ENCODE measurements at regions not wholly inside any gene's neighbourhood (a gene's known extent, or its start where the extent isn't known, plus 50 kb on each side); places are given as distances from the start of the nearest gene placed in this dataset.

- no peak for TF ChIP-seq EZH2 (IDR thresholded peaks at IDR 0.05; ENCODE audit: borderline replicate concordance, insufficient read depth, low read depth, low read length, poor library complexity, severe bottlenecking)
- TF ChIP-seq CTCF (IDR thresholded peaks at IDR 0.05) = no peak
Observed at GRCh38 chr22:22417495-22418162, 90.9 kb downstream of the ZNF280B start.
